ENCODE measurements at regions not wholly inside any gene's neighbourhood (a gene's known extent, or its start where the extent isn't known, plus 50 kb on each side); places are given as distances from the start of the nearest gene placed in this dataset.

DNA sequence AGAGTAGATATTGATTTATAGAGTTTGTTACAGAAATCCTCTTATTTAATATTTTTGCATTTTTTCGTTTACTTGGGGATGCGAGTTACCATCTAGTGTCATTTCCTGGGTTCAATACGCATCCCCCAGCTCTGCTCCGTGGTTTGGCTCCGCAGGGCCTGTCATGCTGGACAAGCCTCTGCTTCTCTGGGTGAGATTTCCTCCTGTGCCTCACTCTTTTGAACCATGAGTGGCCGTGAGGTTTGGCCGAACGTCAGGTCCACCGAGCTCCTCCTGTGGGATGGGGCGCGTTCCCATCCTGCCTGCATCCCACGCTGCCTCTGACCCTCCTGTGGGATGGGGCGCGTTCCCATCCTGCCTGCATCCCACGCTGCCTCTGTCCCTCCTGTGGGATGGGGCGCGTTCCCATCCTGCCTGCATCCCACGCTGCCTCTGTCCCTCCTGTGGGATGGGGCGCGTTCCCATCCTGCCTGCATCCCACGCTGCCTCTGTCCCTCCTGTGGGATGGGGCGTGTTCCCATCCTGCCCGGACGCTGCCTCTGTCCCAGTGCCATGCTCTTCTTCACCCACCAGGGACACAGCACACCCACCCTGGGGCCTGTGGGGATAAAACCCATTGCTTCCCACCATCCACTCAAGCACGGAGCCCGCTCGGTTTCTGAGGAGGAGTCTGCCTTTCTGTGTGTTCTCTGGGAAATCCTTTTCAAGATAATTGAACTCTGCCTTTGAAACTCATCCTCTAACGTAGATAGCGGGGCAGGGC is 506.8 kb downstream of the BRD1 start:
- ATAC-seq (ENCODE audit: low FRiP score) = no peak
- DNase-seq (ENCODE audit: low spot score) = no peak
- TF ChIP-seq, protein P1, sequence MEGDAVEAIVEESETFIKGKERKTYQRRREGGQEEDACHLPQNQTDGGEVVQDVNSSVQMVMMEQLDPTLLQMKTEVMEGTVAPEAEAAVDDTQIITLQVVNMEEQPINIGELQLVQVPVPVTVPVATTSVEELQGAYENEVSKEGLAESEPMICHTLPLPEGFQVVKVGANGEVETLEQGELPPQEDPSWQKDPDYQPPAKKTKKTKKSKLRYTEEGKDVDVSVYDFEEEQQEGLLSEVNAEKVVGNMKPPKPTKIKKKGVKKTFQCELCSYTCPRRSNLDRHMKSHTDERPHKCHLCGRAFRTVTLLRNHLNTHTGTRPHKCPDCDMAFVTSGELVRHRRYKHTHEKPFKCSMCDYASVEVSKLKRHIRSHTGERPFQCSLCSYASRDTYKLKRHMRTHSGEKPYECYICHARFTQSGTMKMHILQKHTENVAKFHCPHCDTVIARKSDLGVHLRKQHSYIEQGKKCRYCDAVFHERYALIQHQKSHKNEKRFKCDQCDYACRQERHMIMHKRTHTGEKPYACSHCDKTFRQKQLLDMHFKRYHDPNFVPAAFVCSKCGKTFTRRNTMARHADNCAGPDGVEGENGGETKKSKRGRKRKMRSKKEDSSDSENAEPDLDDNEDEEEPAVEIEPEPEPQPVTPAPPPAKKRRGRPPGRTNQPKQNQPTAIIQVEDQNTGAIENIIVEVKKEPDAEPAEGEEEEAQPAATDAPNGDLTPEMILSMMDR (IDR thresholded peaks at IDR 0.05) = no peak

GRCh38 chr22:49317369-49317768 is 510.3 kb downstream of the BRD1 start:
- DNase-seq (ENCODE audit: low spot score) = no peak
- no peak for ATAC-seq (ENCODE audit: low FRiP score)
- TF ChIP-seq, protein P1 (IDR thresholded peaks at IDR 0.05) = no peak

- DNase-seq (ENCODE audit: low spot score) (no peak), ATAC-seq (ENCODE audit: low FRiP score) (no peak)
- TF ChIP-seq, protein P1 (IDR thresholded peaks at IDR 0.05) = no peak
These were observed 515.1 kb downstream of the BRD1 start for GRCh38 chr22:49312601-49313000.

- DNase-seq (ENCODE audit: low spot score) = no peak
- ATAC-seq (ENCODE audit: low FRiP score) = no peak
- TF ChIP-seq, protein P1 (IDR thresholded peaks at IDR 0.05) = no peak
These were observed 517.3 kb downstream of the BRD1 start for GRCh38 chr22:49310354-49310753.

GRCh38 chr22:49308300-49308699 is 519.4 kb downstream of the BRD1 start:
- DNase-seq (ENCODE audit: low spot score) = no peak
- TF ChIP-seq, protein P1 (IDR thresholded peaks at IDR 0.05) = no peak
- ATAC-seq (ENCODE audit: low FRiP score) = no peak

- DNase-seq (ENCODE audit: low spot score) = no peak
- TF ChIP-seq, protein P1 (IDR thresholded peaks at IDR 0.05) = no peak
- ATAC-seq (ENCODE audit: low FRiP score) = no peak
These were observed 519.8 kb downstream of the BRD1 start for GRCh38 chr22:49307870-49308269.

- DNase-seq (ENCODE audit: low spot score) = no peak
- no peak for ATAC-seq (ENCODE audit: low FRiP score)
- TF ChIP-seq, protein P1 (IDR thresholded peaks at IDR 0.05) = no peak
These were observed 520.2 kb downstream of the BRD1 start for GRCh38 chr22:49307481-49307830.

Measured in omental fat pad (tissue), 3 donors.